GM12874 (cell line): ENCODE measurements at regions not wholly inside any gene's neighbourhood (a gene's known extent, or its start where the extent isn't known, plus 50 kb on each side); places are given as distances from the start of the nearest gene placed in this dataset.

Source experiments
- CTCF ChIP-seq: IDR thresholded peaks from 2 replicates; pipeline ENCODE4 v1.5.1; 2011; ENCODE audit warnings: low read depth, mild to moderate bottlenecking, control low read depth, low read length, moderate library complexity; ENCODE audit not compliant: insufficient read depth

DNA sequence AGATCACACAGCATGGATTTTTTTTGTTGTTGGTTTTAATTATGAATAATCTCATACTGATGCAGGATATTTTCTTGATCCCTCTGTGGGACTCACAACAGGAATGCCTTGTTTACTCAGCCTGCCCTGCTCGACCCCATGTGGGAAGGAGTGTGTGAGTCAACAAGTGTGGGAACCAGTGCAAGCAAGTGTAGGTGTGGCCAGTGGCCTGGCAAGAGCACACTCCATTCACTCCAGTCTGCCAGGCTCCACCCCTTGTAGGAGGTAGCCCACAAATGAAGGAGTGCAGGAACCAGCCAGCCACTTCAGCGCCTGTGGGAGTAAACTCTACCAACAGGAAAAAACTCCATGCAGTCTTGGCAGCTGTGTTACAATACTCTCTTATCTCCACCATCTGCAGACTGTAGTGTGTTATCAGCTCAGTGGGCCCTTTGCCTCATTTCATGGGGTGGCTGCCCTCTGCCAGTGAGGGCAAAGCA is 393.6 kb downstream of the OTOL1 start:
- TF ChIP-seq CTCF = no peak

DNA sequence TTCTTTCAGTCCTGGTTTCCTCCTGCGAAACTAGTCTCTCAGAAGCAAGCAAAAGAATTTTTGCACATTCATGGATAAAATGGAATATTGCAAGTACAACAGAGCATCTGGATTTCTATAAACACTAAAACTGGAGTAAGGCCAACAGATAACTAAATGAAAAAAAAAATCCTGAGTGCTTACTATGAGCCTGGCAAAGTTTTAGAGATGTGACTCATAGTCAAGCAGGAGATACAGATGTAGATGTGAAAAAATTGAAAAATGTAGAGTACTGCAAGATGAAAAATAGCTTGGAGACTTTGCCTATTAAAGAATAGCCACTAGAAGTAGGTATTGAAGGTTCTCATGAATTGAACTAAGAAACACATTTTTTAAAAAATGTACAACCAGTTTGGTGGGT is 397.4 kb downstream of the OTOL1 start:
- TF ChIP-seq CTCF = no peak

DNA sequence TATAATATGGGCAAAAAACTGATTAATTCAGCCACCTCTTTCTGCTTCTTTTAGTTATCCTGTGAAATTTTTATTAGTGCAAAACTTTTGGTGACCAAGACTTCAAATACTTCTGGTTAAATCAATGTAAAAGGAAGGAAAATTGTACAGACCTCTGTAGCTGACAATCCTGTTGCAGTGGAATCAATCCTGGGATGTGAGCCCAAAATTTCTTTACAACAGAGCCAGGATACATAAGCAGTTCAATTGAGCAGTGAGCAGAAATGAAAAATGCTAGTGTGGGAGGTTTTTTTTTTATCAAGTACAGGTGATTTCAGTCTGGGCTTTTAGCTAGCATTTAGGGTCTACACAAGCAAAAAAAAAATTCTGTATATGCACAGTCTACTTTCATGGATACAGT is 398.0 kb downstream of the OTOL1 start:
- TF ChIP-seq CTCF = no peak

DNA sequence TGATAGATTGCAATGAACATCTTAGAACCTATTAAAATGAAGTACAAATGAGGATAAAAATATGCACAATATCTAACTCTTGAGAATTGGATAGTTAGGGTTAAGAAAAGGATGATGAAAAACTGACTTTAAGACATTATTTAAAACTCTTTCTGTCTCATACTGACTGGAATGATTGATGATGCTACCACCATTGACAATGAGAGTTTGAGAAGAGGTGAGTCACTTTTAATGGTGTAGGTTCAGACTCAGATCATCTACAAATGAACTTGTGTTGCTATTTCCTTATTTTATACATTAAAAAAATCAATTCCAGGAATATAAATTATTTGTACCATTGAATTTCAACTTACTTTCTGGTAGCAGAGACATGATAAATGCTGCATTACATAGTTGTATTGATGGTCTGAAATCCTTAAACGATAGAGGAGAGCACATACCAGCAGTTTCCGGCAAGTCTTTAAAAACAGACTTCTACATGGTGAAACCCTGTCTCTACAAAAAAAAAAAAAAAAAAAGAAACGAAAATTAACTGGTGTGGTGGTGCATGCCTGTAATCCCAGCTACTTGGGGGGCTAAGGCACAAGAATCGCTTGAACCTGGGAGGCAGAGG is 409.0 kb downstream of the OTOL1 start:
- TF ChIP-seq CTCF = no peak

- TF ChIP-seq CTCF = no peak
These were observed 417.3 kb downstream of the OTOL1 start for GRCh38 chr3:161913786-161914389.

GRCh38 chr3:161914703-161915417 is 418.3 kb downstream of the OTOL1 start:
- no peak for TF ChIP-seq CTCF

GRCh38 chr3:161915418-161915750 is 418.8 kb downstream of the OTOL1 start:
- no peak for TF ChIP-seq CTCF
